ENCODE measurements at regions not wholly inside any gene's neighbourhood (a gene's known extent, or its start where the extent isn't known, plus 50 kb on each side); places are given as distances from the start of the nearest gene placed in this dataset.
"Not testable (repeated sequence)": the region's sequence is repeated elsewhere in the genome, so short reads cannot be mapped to it uniquely, and the experiment has no call there.

- no peak for DNase-seq
These were observed 58.5 kb downstream of the IGLL5 start for GRCh38 chr22:22946131-22946530.

- no peak for DNase-seq
These were observed 61.3 kb downstream of the IGLL5 start for GRCh38 chr22:22948651-22949571.

DNA sequence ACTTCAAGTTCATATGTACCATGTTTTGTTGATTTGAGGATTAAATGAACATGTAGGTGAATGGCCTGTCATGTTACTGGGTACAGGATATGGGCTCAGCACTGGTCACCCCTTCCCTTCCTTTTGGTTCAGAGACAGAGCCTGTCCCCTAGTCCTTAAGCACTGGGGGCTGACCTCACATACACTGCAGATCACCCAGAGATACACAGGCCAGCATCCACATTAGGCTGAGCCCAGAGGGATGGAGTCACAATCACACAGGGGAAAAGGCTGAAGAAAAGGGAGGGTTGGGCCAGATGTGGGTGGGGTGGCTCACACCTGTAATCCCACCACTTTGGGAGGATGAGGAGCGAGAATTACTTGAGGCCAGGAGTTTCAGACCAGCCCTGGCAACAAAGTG lies 62.3 kb downstream of the IGLL5 start:
- no peak for DNase-seq

- DNase-seq, result no peak
These were observed 63.4 kb downstream of the IGLL5 start for GRCh38 chr22:22951035-22951434.

DNA sequence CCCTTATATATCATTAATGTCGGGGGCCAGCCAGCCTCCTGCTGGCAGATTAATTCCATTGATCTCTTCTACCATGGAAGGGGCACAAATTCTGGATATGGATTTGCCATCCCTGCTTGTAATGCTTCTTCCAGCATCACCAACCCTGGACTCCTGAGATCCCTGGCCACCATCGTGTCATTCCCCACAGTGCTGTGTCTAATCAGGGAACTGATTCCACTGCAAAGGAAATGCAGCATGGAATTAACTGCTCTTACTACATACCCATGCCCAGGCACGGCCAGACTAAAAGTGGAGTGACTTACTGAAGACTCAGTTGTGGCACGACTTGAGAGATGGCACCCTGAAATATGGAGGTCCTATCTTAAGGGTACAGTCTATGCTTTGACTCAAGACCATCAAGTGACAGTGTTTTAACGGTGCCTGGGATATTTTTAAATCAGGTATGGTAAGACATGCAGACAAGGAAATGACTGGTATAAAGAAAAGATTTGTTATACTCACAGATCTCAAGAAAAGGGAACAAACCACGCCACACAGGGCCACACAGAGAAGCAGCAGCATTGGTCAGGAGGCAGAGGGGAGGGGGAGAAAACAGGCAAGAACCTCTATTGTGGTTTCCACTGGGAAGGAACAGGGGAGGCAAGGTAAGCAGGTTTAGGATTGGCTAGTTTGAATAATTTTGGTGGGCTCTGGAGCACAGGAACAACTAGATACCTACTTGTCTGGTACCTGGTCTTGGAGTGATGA lies 65.1 kb downstream of the IGLL5 start:
- DNase-seq, result no peak

GRCh38 chr22:22953791-22954190 lies 66.2 kb downstream of the IGLL5 start:
- no peak for DNase-seq

DNA sequence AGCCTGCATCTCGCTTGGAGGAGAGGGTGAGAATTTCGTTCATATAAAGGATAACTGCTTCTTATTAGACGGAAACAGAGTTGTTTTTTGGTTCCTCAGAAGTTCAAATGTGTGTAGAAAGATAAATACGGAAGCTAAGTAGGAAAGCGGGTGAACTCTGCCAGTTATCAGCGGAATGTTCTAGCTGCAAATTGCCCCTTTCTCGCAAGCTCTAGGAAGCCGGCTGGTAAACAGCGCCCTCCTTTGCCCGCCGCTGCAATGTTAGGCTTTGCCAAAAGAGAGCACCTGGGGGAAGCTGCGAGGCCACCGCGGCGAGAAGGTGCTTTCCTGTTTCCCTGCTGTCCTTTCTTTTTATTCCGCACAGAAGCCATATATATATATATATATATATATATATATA lies 67.0 kb downstream of the IGLL5 start:
- peak; percentile 25 for DNase-seq

- DNase-seq, result no peak
These were observed 67.7 kb downstream of the IGLL5 start for GRCh38 chr22:22955276-22955798.

GRCh38 chr22:22955866-22956535 lies 68.4 kb downstream of the IGLL5 start:
- DNase-seq, result peak; percentile 62

DNA sequence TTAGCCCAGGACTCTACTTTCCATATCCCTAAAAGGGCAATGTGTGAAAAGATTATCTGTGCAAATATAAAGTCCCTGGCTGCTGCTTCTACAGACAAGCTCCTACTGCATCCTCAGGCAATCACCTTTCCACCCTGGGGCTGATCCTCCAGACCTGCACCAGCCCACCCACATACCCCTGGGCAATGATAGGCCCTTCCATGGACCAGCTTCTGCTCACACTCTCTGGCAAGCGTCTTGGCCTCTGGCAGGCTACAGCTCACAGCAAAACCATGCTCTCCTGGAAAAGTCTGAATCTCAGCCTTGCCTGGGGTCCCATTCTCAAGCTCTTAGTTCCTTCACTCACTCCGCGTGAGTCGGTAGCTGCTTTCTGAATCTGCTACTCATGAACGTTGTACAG lies 69.5 kb downstream of the IGLL5 start:
- no peak for DNase-seq

- no peak for DNase-seq
These were observed 71.0 kb downstream of the IGLL5 start for GRCh38 chr22:22958621-22959020.

- DNase-seq, result peak; percentile 66
These were observed 71.7 kb downstream of the IGLL5 start for GRCh38 chr22:22959147-22959827.

- no peak for DNase-seq
These were observed 72.7 kb downstream of the IGLL5 start for GRCh38 chr22:22960307-22960706.

- no peak for DNase-seq
These were observed 74.0 kb downstream of the IGLL5 start for GRCh38 chr22:22961574-22961973.

DNA sequence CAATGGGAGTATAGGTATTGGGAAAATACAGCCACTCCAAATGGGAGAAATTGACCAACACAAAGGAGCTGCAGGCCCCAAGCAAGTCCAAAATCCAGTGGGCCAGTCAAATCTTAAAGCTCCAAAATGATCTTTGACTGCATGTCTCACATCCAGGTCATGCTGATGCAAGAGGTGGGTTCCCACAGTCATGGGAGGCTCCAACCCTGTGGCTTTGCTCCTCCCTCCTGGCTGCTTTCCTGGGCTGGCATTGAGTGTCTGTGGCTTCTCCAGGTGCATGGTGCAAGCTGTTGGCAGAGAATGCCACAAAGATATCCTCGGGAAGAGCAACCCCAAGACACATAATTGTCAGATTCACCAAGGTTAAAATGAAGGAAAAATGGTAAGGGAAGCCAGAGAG lies 80.8 kb downstream of the IGLL5 start:
- no peak for DNase-seq

GRCh38 chr22:22972605-22973004 lies 85.0 kb downstream of the IGLL5 start:
- not testable (repeated sequence) for DNase-seq

DNA sequence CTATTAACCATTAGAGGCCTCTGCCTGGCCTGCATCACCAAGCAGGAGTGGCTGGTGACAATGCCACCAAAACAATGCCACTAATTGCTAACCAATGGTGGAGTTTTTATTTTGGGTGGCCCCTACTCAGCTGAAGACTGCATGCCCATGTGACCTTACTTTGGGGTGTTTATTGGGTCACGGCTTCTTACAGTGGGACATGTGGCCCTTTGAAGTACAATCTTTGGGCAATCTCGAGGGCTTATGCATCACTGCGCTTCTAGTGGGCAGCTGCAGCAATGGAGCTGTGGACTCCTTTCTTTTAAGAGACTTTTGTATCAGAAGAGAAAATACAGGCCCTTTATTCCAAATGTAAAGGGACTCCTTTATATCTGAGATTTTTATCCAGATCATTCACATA lies 85.7 kb downstream of the IGLL5 start:
- no peak for DNase-seq

GRCh38 chr22:22974156-22974555 lies 86.5 kb downstream of the IGLL5 start:
- DNase-seq, result no peak

GRCh38 chr22:22974795-22975580 lies 87.4 kb downstream of the IGLL5 start:
- no peak for DNase-seq

DNA sequence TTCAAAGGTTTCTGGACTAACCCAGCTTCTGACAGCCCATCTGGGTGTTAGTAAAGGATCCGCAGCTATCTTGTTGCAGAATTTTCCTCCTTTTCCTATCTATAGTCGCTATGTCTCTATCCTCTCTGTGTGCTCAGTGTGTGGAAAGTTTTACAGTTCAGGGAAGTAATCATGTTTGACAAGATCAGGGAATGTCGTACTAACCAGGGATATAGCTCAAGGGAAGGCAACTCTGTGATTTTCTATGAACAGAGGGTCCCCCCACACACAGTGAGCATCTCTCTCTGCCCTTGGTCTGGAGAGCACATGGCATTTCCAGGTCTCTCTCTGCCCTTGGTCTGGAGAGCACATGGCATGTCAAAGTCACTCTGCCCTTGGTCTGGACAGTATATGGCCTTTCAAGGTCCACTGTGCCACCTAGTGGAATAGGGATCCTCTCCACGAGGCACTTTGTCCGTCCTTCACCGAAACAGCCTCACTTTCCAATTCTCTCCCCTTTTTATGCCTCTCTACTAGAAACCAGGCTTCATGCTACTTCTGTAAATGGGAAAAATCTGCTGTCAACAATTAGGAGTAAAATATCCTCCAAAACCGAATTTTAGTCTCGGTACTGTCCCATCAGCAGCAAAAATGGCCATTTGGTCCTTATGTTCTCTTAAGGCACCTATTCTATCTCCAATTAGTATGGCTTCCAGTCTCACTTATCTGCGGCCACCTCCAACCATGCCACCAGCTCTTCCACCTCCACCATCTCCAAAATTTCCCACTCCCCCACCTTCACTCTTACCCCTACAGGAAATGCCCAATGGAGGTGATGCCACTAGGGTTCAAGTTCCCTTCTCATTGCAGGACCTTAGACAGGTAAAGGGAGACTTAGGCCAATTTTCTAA lies 88.7 kb downstream of the IGLL5 start:
- no peak for DNase-seq

All from activated naive CD4-positive, alpha-beta T cell treated with Interleukin-2 at 50 U/mL for 16 hours (primary cell).